GM18867 (cell line): ENCODE measurements at regions not wholly inside any gene's neighbourhood (a gene's known extent, or its start where the extent isn't known, plus 50 kb on each side); places are given as distances from the start of the nearest gene placed in this dataset.

ENCODE experiments used
- ATAC-seq: cut with Tn5 transposase; IDR thresholded peaks from one replicate; pipeline ENCODE4 v1.9.1; 2021; ENCODE audit warnings: mild to moderate bottlenecking, moderate library complexity; ENCODE audit not compliant: unreplicated experiment

- ATAC-seq, result no peak
Observed at GRCh38 chr5:98403131-98403530, 370.3 kb upstream of the RGMB start.

- no peak for ATAC-seq
Observed at GRCh38 chr5:98414938-98415337, 358.5 kb upstream of the RGMB start.

- ATAC-seq, result no peak
Observed at GRCh38 chr5:98415663-98416062, 357.8 kb upstream of the RGMB start.

GRCh38 chr5:98416541-98416940 lies 356.9 kb upstream of the RGMB start:
- no peak for ATAC-seq

GRCh38 chr5:98419825-98420224 lies 353.6 kb upstream of the RGMB start:
- no peak for ATAC-seq

DNA sequence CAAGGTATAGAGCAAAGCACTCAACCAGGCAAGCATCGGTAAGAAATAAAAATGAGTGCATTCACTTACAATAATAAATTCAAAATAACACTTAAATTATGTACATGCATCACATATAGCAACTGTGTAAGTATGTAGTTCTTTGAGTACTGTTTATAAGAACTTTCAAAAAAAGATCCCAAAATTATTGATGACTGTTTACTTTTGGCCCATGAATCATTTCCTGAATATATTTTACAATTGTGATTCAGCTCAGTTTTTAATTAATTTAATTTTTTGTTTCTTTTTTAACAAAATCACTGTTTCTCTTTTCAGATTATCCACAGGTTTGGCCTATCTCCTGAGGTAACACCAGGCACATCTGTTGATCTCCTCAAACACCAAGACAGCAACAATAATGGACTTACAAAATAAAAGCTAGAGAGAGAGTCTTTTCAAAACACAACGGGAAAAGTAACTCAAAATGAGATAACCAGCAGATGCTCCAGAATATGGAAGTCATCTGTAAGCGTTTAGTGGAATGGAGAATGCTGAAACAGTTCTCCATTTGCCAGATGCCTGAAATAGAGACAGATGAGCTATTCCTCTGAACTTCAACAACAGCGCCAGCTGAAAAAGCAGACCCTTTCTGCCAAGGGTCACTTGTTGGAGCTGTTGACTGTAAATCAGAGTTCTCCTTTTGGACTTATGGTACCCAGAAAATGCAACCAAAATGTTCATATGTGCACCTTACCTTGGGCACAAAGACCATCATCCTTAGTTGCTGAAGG lies 348.6 kb upstream of the RGMB start:
- ATAC-seq, result no peak

GRCh38 chr5:98425640-98426039 lies 347.8 kb upstream of the RGMB start:
- ATAC-seq, result no peak

- ATAC-seq, result peak; percentile 84
Observed at GRCh38 chr5:98428806-98429205, 344.7 kb upstream of the RGMB start.

GRCh38 chr5:98432378-98432777 lies 341.1 kb upstream of the RGMB start:
- no peak for ATAC-seq

DNA sequence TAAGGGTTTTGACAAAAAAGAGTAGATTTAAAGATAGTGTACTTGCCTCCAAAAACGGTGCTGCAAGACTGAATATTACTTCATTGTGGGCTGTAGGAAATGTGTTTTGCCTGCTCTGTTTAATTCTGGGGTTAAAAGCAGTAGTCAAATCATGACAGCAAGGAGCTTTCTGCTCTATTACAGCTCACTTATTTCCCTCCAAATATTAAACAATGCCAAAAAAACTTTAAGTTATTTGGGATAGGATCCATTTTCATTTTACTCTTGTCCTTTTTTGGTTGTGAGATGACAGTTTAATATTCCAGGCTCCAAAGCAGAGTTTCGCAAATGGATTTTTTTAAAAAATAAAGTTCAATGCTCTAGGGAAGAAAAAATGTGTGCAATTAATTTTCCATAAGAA lies 340.4 kb upstream of the RGMB start:
- ATAC-seq, result no peak

DNA sequence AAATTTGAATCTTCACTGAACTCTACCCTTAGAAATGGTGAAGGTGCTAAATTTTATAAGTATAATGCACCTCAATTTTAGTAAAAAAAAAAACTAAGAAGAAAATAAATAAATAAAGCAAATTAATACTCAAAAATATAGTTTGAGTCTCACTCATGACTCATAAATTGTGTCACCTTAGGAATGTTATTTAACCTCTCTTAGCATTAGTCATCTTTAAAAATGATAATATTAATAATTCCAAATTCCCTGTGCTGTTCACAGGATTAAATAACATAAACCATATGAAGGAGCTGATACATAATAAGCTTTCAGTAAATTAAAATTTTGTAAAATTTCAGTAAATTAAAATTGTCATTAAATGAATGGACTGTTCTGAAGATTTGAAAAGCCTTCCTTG lies 339.8 kb upstream of the RGMB start:
- no peak for ATAC-seq

GRCh38 chr5:98436667-98437066 lies 336.8 kb upstream of the RGMB start:
- ATAC-seq, result no peak

- no peak for ATAC-seq
Observed at GRCh38 chr5:98442448-98442847, 331.0 kb upstream of the RGMB start.

GRCh38 chr5:98443881-98444280 lies 329.6 kb upstream of the RGMB start:
- ATAC-seq, result no peak

DNA sequence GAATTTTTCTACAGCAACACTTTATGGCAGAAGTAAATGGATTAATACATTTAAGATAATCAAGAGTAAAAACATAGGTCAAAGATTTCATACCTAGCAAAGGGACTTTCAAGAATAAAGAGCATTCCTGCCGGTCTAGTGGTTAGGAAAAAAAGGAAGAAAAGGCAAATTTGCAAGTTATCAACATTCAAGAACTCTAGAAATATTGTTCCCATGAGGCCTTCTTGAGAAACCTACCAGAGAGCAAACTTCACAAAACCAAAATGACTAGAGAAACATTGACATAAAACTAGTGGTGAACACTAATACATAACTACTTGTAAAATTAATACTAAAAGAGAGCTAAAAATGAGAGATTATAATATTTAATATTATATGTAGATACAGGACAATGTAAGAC lies 320.2 kb upstream of the RGMB start:
- ATAC-seq, result no peak

DNA sequence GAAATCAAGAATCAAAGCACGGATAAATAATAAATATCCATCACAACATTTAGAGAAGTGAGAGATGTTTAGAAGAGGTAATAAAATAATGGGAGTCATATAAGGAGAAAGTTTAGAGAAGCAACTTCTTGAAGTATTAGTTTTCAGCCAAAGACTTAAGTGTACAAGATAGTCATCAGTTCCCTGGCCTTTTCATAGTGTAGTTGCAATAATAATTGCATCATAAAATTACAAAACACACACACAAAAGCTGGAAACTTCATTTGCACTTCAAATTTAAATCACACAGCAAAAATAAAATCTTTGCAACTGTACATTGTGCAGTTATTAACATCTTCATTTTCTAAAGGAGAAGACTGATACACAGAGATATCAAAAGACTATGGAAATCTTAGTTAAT lies 319.1 kb upstream of the RGMB start:
- no peak for ATAC-seq

DNA sequence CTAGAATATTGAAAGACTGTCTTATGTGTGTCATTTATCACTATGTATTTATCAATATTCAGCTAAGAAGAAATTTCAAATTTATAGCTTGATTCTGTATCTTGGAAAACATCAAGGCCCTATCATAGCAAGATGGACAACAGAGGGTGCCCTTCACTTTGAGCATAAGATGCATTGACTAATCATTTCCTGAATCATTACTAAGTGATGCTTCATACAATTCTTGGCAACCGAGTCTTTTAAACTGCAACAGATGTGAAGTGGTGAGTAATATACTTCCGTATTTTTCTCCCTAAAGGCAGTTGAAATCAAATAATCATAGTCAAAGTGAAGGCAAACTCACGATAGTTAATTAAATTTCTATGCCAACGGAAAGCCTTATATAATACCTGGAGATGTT lies 318.6 kb upstream of the RGMB start:
- ATAC-seq, result no peak

GRCh38 chr5:98455665-98456064 lies 317.8 kb upstream of the RGMB start:
- ATAC-seq, result no peak

- ATAC-seq, result peak; percentile 54
Observed at GRCh38 chr5:98458004-98458403, 315.5 kb upstream of the RGMB start.

- no peak for ATAC-seq
Observed at GRCh38 chr5:98458726-98459125, 314.7 kb upstream of the RGMB start.

DNA sequence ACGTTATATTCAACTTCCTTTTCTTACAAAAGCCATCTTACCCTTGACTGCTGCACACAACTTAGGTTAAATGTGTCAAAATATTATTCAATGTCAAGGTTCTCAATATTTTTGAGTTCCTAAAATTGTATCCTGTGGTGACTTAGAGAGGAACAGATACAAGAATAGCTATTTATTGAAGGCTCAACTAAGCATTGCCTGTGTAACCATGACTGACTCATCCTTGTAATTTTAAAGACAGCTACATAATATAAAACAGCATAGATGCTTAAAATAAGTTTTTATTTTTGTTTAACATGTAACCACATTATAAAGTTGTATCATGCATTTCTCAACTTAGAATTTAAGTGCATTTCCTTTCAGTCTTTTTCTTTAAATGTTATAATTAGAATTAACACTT lies 312.9 kb upstream of the RGMB start:
- ATAC-seq, result no peak

- ATAC-seq, result no peak
Observed at GRCh38 chr5:98461485-98461884, 312.0 kb upstream of the RGMB start.

DNA sequence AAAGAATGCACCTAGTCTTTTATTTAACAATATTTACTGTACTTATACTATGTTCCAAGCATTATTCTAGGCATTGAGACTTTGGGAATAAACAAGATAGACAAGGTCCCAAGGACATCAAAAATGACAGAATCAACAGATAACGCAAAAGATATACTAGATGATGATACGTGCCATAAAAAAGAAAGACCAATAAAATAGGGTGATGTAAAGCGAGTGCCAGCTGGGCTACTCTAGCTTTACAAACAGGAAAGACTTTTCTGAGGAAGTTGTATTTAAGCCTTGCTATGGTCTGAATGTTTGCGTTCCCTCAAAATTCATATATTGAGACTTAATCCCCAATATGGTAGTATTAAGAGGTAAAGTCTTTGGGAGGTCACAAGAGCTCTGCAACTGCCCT lies 310.2 kb upstream of the RGMB start:
- no peak for ATAC-seq
